ENCODE measurements at regions not wholly inside any gene's neighbourhood (a gene's known extent, or its start where the extent isn't known, plus 50 kb on each side); places are given as distances from the start of the nearest gene placed in this dataset.
A peak's percentile ranks its signal among the peaks of the same experiment; 100 is the strongest.

DNA sequence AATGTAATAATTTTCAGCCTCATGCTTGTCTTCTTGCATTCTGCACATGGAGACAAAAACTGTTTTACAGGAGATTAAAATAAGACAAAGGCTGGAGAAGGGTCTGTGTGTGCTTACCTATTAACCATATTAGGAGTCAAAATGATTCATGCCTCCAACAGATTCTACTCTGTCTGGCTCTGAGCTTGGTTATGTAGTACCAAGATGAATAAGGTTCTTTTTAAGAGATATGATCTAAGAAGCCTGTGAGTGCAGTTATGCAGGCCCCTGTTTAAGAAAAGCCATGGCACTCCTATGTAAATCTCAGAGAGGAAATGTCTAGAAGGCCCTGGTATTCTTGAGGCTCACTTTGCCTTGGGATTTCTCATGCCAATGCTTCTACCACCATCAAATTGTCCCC lies 486.6 kb upstream of the CDH11 start:
- no peak for DNase-seq (ENCODE audit: low read depth)
- TF ChIP-seq, protein P1, sequence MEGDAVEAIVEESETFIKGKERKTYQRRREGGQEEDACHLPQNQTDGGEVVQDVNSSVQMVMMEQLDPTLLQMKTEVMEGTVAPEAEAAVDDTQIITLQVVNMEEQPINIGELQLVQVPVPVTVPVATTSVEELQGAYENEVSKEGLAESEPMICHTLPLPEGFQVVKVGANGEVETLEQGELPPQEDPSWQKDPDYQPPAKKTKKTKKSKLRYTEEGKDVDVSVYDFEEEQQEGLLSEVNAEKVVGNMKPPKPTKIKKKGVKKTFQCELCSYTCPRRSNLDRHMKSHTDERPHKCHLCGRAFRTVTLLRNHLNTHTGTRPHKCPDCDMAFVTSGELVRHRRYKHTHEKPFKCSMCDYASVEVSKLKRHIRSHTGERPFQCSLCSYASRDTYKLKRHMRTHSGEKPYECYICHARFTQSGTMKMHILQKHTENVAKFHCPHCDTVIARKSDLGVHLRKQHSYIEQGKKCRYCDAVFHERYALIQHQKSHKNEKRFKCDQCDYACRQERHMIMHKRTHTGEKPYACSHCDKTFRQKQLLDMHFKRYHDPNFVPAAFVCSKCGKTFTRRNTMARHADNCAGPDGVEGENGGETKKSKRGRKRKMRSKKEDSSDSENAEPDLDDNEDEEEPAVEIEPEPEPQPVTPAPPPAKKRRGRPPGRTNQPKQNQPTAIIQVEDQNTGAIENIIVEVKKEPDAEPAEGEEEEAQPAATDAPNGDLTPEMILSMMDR (IDR thresholded peaks at IDR 0.05; ENCODE audit: insufficient read depth, low read length): no peak
- no peak overlapping the region for H3K4me3 ChIP-seq (ENCODE audit: low read depth, low read length)

DNA sequence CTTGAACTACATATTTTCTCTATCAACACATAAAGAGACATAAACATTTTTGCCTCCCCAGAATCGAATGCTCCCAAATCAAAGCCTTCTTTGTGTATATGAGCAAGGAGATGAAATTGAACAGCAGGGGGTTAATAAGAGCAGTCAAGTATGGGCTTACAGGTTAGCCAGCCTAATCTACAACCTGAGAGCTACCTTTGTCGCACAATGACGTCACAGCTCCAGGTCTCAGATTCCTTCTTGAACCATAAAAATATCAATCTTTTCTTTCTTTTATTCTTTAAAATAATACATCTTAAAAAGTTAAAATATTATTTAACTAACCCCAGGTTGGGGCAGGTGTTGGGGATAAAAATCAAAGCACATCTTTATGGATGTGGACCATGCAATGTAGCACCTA lies 482.9 kb upstream of the CDH11 start:
- TF ChIP-seq, protein P1 (IDR thresholded peaks at IDR 0.05; ENCODE audit: insufficient read depth, low read length): no peak
- no peak for DNase-seq (ENCODE audit: low read depth)
- H3K4me3 ChIP-seq (ENCODE audit: low read depth, low read length): no peak overlapping the region

DNA sequence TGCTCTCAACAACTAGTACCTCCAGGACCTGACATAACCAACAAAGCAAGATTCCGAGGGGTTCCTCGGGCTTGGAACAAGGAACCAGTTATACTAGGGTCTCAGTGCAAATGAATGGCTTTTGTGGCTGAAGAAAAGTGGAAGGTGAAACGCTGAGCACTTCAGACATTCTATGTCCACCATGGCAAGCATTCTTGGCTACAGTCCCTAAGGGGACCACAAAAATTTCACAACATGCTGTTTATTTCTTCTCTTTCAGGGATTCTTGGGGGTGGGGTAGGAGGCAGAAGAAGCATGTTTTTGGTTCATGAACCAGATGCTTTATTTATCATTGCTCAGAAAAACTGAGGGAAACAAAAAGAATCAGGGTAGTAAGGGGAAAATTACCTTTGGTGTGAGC lies 479.9 kb upstream of the CDH11 start:
- TF ChIP-seq, protein P1 (IDR thresholded peaks at IDR 0.05; ENCODE audit: insufficient read depth, low read length): no peak
- no peak overlapping the region for H3K4me3 ChIP-seq (ENCODE audit: low read depth, low read length)
- peak; percentile 4 for DNase-seq (ENCODE audit: low read depth)

DNA sequence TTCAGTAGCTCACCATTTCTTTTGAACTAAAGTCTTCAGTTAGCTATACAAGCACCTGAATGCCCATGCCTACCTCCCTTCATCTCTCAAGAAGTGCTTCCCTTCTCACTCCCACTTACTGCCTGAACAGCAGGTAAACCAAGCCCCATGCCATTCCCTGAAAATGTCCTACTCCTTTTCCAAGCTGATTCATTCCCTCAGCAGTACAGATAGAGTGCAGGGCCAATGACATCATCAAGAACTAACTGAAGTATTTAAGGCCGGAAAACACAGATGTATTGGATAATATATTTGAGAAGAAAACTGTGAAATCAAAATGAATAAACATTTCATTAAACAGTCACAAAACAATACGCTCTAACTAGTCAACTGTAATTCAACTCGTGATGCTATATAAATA lies 478.8 kb upstream of the CDH11 start:
- TF ChIP-seq, protein P1 (IDR thresholded peaks at IDR 0.05; ENCODE audit: insufficient read depth, low read length): no peak
- DNase-seq (ENCODE audit: low read depth): peak; percentile 6
- no peak overlapping the region for H3K4me3 ChIP-seq (ENCODE audit: low read depth, low read length)

DNA sequence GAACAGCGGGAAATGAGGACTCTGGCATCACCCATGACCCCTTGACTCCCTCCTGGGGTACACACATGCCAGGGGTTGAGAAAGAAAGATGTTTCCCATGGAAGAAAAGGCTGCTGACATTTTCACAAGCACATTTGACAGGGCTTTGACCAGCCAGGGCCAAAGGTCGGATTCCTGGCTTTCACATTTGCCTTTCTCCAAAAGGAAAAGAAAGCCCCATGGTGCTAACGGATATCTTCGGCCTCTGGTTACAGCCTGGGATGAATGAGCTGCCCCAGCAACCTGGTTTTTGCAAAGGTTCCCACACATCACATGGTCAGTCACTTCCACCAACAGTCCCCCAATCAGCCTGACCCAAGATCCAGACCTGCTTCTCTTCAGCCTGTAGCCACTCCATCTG lies 478.2 kb upstream of the CDH11 start:
- DNase-seq (ENCODE audit: low read depth): no peak
- no peak overlapping the region for H3K4me3 ChIP-seq (ENCODE audit: low read depth, low read length)
- TF ChIP-seq, protein P1 (IDR thresholded peaks at IDR 0.05; ENCODE audit: insufficient read depth, low read length): no peak

DNA sequence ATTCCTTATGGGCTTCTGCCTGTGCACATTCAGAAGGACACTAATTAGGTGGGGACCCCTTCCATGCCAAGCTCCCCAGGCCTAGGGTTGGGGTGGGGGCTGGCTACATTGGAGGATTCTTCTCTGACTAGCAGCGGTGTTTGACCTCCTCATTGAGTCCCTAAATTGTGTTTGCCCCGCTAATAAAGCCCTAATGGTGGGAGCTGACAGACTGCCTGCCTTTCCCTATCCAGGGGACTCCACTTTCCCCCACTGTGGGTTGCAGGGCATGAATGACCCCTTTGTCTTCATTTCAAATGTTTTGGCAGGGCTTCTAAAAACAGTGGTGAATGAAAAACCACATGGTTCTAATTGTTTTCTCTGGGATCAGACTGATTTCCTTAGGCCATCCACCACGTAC lies 476.8 kb upstream of the CDH11 start:
- TF ChIP-seq, protein P1 (IDR thresholded peaks at IDR 0.05; ENCODE audit: insufficient read depth, low read length): no peak
- no peak overlapping the region for H3K4me3 ChIP-seq (ENCODE audit: low read depth, low read length)
- DNase-seq (ENCODE audit: low read depth): no peak

DNA sequence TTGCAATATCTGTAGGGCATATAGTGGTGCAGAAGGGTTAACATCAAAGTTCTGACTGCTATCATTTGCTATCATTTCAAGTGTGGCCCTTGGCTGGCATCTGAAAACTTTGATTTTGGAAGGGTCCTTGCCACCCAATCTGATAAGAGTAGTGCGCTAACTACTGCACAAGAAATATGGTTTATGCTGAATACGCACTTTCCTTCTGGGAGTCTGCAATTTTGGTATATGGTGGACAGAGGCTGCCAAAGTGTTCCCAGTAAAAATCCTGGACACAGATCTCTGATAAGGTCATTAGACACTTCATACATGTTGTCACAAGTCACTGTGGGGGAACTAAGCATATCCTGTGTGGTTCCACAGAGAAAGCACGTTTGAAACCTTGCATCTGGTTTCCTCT lies 461.6 kb upstream of the CDH11 start:
- H3K4me3 ChIP-seq (ENCODE audit: low read depth, low read length): no peak overlapping the region
- TF ChIP-seq, protein P1 (IDR thresholded peaks at IDR 0.05; ENCODE audit: insufficient read depth, low read length): no peak
- DNase-seq (ENCODE audit: low read depth): no peak

Measured in fibroblast of the aortic adventitia (primary cell).